Vagina (tissue), 2 donors: ENCODE measurements at regions not wholly inside any gene's neighbourhood (a gene's known extent, or its start where the extent isn't known, plus 50 kb on each side); places are given as distances from the start of the nearest gene placed in this dataset.

ENCODE experiments used
- DNase-seq, 2 donors: peaks; one replicate each; pipeline ENCODE4 v3.0.0-alpha.2; 2017; ENCODE audit errors: extremely low spot score in 2 of 2
- H3K27ac ChIP-seq: fragments of 200-600 bp; sonication (generic); one replicate; pipeline ENCODE4 v1.5.1; 2019
- H3K27me3 ChIP-seq: fragments of 200-600 bp; sonication (generic); one replicate; pipeline ENCODE4 v1.5.1; 2019
- H3K36me3 ChIP-seq, 2 donors: fragments of 200-600 bp; sonication (generic); one replicate each; pipeline ENCODE4 v1.5.1; 2017 to 2019
- H3K4me1 ChIP-seq: fragments of 200-600 bp; sonication (generic); one replicate; pipeline ENCODE4 v1.5.1; 2019
- H3K4me3 ChIP-seq, 2 donors: fragments of 200-600 bp; sonication (generic); 1 replicate in 1 of 2; 2 replicates in 1 of 2; pipeline ENCODE4 v1.5.1; 2016 to 2019
- H3K9me3 ChIP-seq: fragments of 200-600 bp; sonication (generic); one replicate; pipeline ENCODE4 v1.5.1; 2019
- POLR2A ChIP-seq, 2 donors: fragments of 450-650 bp; IDR thresholded peaks; one replicate each; pipeline ENCODE4 v1.6.1; 2017; ENCODE audit warnings: antibody characterized with exemption in 2 of 2, mild to moderate bottlenecking in 2 of 2, moderate library complexity in 2 of 2
- POLR2AphosphoS5 ChIP-seq, 2 donors: sonication (generic); formaldehyde crosslinking; IDR thresholded peaks; one replicate each; pipeline ENCODE4 v1.9.0; 2017; ENCODE audit warnings: antibody characterized with exemption in 2 of 2, mild to moderate bottlenecking in 2 of 2, low read depth in 1 of 2; ENCODE audit not compliant: insufficient read depth in 1 of 2
- intact Hi-C: fragments of 100-400 bp; cut with DNase I; formaldehyde crosslinking; loops from one replicate; pipeline ENCODE4 v1.15.1; 2023
- TF ChIP-seq, protein P1 (sequence below), 3 experiments: fragments of 450-650 bp in 2 of 3; fragments of 200-600 bp in 1 of 3; sonication (generic) in 1 of 3; IDR thresholded peaks; one replicate each; pipeline ENCODE4 v1.5.1; 2017 to 2019; ENCODE audit warnings: antibody characterized with exemption in 3 of 3, mild to moderate bottlenecking in 2 of 3, moderate library complexity in 2 of 3

- TF ChIP-seq POLR2A (IDR thresholded peaks at IDR 0.05) (no peak), POLR2AphosphoS5 (IDR thresholded peaks at IDR 0.05; ENCODE audit: insufficient read depth in 1 of 2, low read depth in 1 of 2) (no peak)
- TF ChIP-seq, protein P1, sequence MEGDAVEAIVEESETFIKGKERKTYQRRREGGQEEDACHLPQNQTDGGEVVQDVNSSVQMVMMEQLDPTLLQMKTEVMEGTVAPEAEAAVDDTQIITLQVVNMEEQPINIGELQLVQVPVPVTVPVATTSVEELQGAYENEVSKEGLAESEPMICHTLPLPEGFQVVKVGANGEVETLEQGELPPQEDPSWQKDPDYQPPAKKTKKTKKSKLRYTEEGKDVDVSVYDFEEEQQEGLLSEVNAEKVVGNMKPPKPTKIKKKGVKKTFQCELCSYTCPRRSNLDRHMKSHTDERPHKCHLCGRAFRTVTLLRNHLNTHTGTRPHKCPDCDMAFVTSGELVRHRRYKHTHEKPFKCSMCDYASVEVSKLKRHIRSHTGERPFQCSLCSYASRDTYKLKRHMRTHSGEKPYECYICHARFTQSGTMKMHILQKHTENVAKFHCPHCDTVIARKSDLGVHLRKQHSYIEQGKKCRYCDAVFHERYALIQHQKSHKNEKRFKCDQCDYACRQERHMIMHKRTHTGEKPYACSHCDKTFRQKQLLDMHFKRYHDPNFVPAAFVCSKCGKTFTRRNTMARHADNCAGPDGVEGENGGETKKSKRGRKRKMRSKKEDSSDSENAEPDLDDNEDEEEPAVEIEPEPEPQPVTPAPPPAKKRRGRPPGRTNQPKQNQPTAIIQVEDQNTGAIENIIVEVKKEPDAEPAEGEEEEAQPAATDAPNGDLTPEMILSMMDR (IDR thresholded peaks at IDR 0.05), result no peak
- Histone ChIP-seq H3K36me3 (no peaks in the 10 kb centered on the region), H3K4me3 (no peak overlapping the region), H3K27me3 (no peaks in the 10 kb centered on the region), H3K9me3 (no peaks in the 10 kb centered on the region), H3K4me1 (peaks cover 9% of the 10 kb centered on the region), H3K27ac (no peak overlapping the region)
- intact Hi-C loops, result loop anchor here (1.0 kb wide), 1 partner anchor 16 kb away; no protein-coding TSS in a partner anchor
- no peak for DNase-seq
These were observed 231.8 kb upstream of the IRF2BP2 start for GRCh38 chr1:234841710-234842231.

DNA sequence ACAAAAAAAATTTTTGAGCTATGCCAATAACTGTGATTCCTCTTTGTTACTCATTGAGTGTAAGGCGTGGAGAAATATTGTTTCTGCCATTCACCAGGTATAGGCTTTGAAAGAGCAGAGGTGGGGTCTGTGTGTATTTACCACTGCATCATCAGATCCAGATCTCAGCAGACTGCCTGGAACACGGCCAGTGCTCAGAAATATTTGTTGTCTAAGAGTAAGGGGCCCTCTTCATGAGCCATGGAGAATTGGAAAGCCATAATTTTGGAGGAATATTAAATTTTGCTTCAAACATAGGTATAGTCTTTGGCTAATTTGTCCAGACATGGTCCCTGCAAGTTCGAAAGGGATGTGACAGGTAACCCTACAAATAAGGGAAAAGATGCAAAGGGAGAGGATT lies 231.3 kb upstream of the IRF2BP2 start:
- intact Hi-C loops, result no loop called here
- DNase-seq, result no peak
- H3K27me3 ChIP-seq, result no peaks in the 10 kb centered on the region
- no peak overlapping the region for H3K4me3 ChIP-seq
- peaks cover 14% of the 10 kb centered on the region for H3K4me1 ChIP-seq
- no peaks in the 10 kb centered on the region for H3K9me3 ChIP-seq
- H3K36me3 ChIP-seq, result no peaks in the 10 kb centered on the region
- TF ChIP-seq POLR2A (IDR thresholded peaks at IDR 0.05) (no peak), POLR2AphosphoS5 (IDR thresholded peaks at IDR 0.05; ENCODE audit: insufficient read depth in 1 of 2, low read depth in 1 of 2) (no peak)
- no peak overlapping the region for H3K27ac ChIP-seq

GRCh38 chr1:234840843-234841242 lies 230.9 kb upstream of the IRF2BP2 start:
- Histone ChIP-seq H3K36me3 (no peaks in the 10 kb centered on the region), H3K9me3 (no peaks in the 10 kb centered on the region), H3K4me3 (no peak overlapping the region), H3K4me1 (peaks cover 14% of the 10 kb centered on the region), H3K27me3 (no peaks in the 10 kb centered on the region), H3K27ac (no peak overlapping the region)
- TF ChIP-seq POLR2A (IDR thresholded peaks at IDR 0.05) (no peak), POLR2AphosphoS5 (IDR thresholded peaks at IDR 0.05; ENCODE audit: insufficient read depth in 1 of 2, low read depth in 1 of 2) (no peak)
- TF ChIP-seq, protein P1 (IDR thresholded peaks at IDR 0.05), result no peak
- no peak for DNase-seq
- intact Hi-C loops, result no loop called here

- TF ChIP-seq, protein P1 (IDR thresholded peaks at IDR 0.05), result no peak
- no peak for TF ChIP-seq POLR2A (IDR thresholded peaks at IDR 0.05)
- TF ChIP-seq POLR2AphosphoS5 (IDR thresholded peaks at IDR 0.05; ENCODE audit: insufficient read depth in 1 of 2, low read depth in 1 of 2), result no peak
- Histone ChIP-seq H3K27me3 (no peaks in the 10 kb centered on the region), H3K27ac (no peak overlapping the region), H3K9me3 (no peaks in the 10 kb centered on the region), H3K36me3 (no peaks in the 10 kb centered on the region), H3K4me3 (no peak overlapping the region), H3K4me1 (peaks cover 14% of the 10 kb centered on the region)
- intact Hi-C loops, result no loop called here
- DNase-seq, result no peak
These were observed 230.3 kb upstream of the IRF2BP2 start for GRCh38 chr1:234840253-234840652.

DNA sequence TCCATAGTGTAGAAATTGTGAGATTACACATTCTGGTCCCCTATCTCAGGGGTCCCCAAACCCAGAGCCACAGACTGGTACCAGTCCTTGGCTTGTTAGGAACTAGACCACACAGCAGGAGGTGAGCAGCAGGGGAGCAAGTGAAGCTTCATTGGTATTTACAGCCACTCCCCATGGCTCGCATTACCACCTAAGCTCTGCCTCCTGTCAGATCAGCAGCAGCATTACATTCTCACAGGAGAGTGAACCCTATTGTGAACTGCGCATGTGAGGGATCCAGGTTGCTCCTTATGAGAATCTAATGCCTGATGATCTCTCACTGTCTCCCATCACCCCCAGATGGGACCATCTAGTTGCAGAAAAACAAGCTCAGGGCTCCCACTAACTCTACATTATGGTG lies 229.7 kb upstream of the IRF2BP2 start:
- DNase-seq, result no peak
- peaks cover 14% of the 10 kb centered on the region for H3K4me1 ChIP-seq
- no peaks in the 10 kb centered on the region for H3K36me3 ChIP-seq
- H3K4me3 ChIP-seq, result no peak overlapping the region
- no peak overlapping the region for H3K27ac ChIP-seq
- intact Hi-C loops, result no loop called here
- H3K9me3 ChIP-seq, result no peaks in the 10 kb centered on the region
- no peaks in the 10 kb centered on the region for H3K27me3 ChIP-seq
- no peak for TF ChIP-seq POLR2AphosphoS5 (IDR thresholded peaks at IDR 0.05; ENCODE audit: insufficient read depth in 1 of 2, low read depth in 1 of 2)
- TF ChIP-seq, protein P1 (IDR thresholded peaks at IDR 0.05), result no peak
- no peak for TF ChIP-seq POLR2A (IDR thresholded peaks at IDR 0.05)
